IPS-NIHi11 (cell line): ENCODE measurements at regions not wholly inside any gene's neighbourhood (a gene's known extent, or its start where the extent isn't known, plus 50 kb on each side); places are given as distances from the start of the nearest gene placed in this dataset.

Experiments
- DNase-seq: peaks from one replicate; pipeline ENCODE4 v3.0.0; 2012; ENCODE audit warnings: mixed read lengths, low spot score

- DNase-seq: no peak
Measured at GRCh38 chr5:73228052-73228451, 55.1 kb downstream of the TMEM174 start.
